ENCODE measurements at regions not wholly inside any gene's neighbourhood (a gene's known extent, or its start where the extent isn't known, plus 50 kb on each side); places are given as distances from the start of the nearest gene placed in this dataset.

DNA sequence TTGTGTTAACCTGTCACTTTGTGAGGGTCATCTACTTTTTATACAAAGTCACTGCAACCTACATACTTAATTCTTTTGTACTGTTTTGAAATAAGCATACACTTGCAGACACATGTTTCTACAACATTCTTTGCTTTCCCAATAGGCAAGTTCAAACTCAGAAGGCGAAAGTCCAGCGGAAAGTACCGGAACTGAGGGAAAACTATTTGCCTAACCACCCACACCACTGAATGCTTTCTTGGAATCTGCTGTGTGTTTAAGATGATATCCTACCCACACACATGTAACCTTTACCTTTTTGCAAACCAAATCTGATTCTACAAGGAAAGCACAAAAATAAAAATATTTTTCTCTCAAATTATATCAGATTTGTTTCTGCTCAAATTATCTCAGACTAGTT, 139.4 kb upstream of the AGR3 start:
- no peaks in the 10 kb centered on the region for H3K36me3 ChIP-seq
- no peaks in the 10 kb centered on the region for H3K9me3 ChIP-seq
- no peak overlapping the region for H3K4me3 ChIP-seq
- H3K4me1 ChIP-seq, result peaks cover 0 to 6% (median 0%) of the 10 kb centered on the region in 4 donors
- no peak for DNase-seq
- no peaks in the 10 kb centered on the region for H3K27me3 ChIP-seq
- intact Hi-C loops (cut with DNase I; ENCODE audit: low total_unique reads), result no loop called here
- H3K27ac ChIP-seq, result no peak overlapping the region
- no peak for TF ChIP-seq CTCF (IDR thresholded peaks at IDR 0.05)

DNA sequence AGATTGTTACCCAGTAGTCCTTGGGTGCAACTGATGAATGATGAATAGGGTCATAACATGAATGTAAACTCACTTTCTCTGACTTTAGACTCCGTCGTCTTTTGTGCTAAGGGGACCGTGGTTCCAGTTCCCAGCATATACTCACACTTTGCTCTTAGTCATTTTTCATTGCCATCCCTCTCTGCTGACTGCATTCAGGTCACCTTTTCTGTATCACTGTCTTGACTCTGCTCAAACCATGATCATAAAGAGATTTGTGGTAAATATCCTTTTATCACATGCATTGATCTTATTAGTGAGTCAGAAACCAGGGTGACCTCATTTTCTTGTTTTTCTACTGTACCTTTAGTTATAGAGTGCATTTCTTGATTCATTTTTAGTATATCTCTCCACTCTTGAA, 141.1 kb upstream of the AGR3 start:
- no peak for TF ChIP-seq CTCF (IDR thresholded peaks at IDR 0.05)
- Histone ChIP-seq H3K9me3 (peaks cover 0 to 4% (median under 1%) of the 10 kb centered on the region in 3 donors), H3K36me3 (no peaks in the 10 kb centered on the region), H3K4me1 (no peaks in the 10 kb centered on the region), H3K27me3 (no peaks in the 10 kb centered on the region), H3K4me3 (no peak overlapping the region), H3K27ac (no peak overlapping the region)
- no peak for DNase-seq
- intact Hi-C loops (cut with DNase I; ENCODE audit: low total_unique reads), result no loop called here

DNA sequence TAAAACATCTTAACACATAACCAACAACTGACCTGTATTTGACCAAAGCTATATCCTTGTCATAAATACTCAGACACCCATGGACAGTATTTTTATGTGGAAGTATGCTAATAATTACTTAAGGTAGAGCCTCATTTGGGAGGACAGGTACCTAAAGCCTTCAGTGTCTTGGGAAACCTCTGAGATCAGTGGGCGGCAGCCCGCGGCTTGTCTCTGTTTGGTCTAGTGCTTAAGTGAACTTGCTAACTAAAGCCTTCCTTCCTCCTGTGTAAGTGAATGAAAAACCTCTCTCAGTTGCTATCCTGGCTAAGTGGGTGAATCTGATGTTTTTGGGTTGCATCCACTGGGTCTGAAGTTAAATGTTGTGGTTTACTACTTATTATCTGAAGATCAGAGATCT, 144.5 kb upstream of the AGR3 start:
- Histone ChIP-seq H3K27ac (no peak overlapping the region), H3K4me3 (no peak overlapping the region), H3K36me3 (no peaks in the 10 kb centered on the region), H3K4me1 (no peaks in the 10 kb centered on the region), H3K9me3 (peaks cover 0 to 11% (median 5%) of the 10 kb centered on the region in 3 donors), H3K27me3 (no peaks in the 10 kb centered on the region)
- DNase-seq, result no peak
- no peak for TF ChIP-seq CTCF (IDR thresholded peaks at IDR 0.05)
- intact Hi-C loops (cut with DNase I; ENCODE audit: low total_unique reads), result no loop called here

GRCh38 chr7:17027143-17027788, 145.5 kb upstream of the AGR3 start:
- intact Hi-C loops (cut with DNase I; ENCODE audit: low total_unique reads), result no loop called here
- no peak for DNase-seq
- H3K4me3 ChIP-seq, result no peak overlapping the region
- no peaks in the 10 kb centered on the region for H3K4me1 ChIP-seq
- TF ChIP-seq CTCF (IDR thresholded peaks at IDR 0.05), result no peak
- H3K9me3 ChIP-seq, result peaks cover 0 to 11% (median 5%) of the 10 kb centered on the region in 3 donors
- no peaks in the 10 kb centered on the region for H3K36me3 ChIP-seq
- no peak overlapping the region for H3K27ac ChIP-seq
- H3K27me3 ChIP-seq, result no peaks in the 10 kb centered on the region

- Histone ChIP-seq H3K36me3 (no peaks in the 10 kb centered on the region), H3K9me3 (peaks cover 0 to 11% (median 5%) of the 10 kb centered on the region in 3 donors), H3K4me3 (no peak overlapping the region), H3K27ac (no peak overlapping the region), H3K27me3 (no peaks in the 10 kb centered on the region), H3K4me1 (no peaks in the 10 kb centered on the region)
- TF ChIP-seq CTCF (IDR thresholded peaks at IDR 0.05), result no peak
- DNase-seq, result no peak
- intact Hi-C loops (cut with DNase I; ENCODE audit: low total_unique reads), result no loop called here
Measured at GRCh38 chr7:17027789-17028152, 146.0 kb upstream of the AGR3 start.

DNA sequence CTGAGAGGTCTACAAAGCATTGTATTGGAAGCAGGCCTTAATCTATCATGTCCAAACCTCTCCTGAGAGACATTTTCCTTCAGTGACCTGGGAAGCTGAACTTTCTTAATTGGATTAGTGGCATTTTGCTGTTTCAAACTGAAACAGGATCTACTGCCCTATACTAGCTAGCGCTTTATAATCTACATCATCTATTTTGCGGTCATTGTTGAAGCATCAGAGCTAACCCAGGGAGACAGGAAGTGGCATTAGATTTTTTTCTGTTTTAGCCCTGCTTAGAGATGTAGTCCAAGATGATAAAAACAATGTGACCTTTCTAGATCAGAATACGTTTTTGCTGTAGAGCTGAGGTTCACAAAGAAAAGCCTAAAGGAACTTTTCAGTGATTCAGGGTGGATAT, 147.4 kb upstream of the AGR3 start:
- H3K9me3 ChIP-seq, result peaks cover 0 to 11% (median 5%) of the 10 kb centered on the region in 3 donors
- H3K27me3 ChIP-seq, result no peaks in the 10 kb centered on the region
- intact Hi-C loops (cut with DNase I; ENCODE audit: low total_unique reads), result no loop called here
- no peaks in the 10 kb centered on the region for H3K4me1 ChIP-seq
- no peak overlapping the region for H3K27ac ChIP-seq
- TF ChIP-seq CTCF (IDR thresholded peaks at IDR 0.05), result no peak
- no peak overlapping the region for H3K4me3 ChIP-seq
- DNase-seq, result no peak
- H3K36me3 ChIP-seq, result no peaks in the 10 kb centered on the region

All from tibial artery (tissue), 4 donors.